Osteoblast (primary cell): ENCODE measurements at regions not wholly inside any gene's neighbourhood (a gene's known extent, or its start where the extent isn't known, plus 50 kb on each side); places are given as distances from the start of the nearest gene placed in this dataset.

Experiments used
- DNase-seq: peaks from one replicate; pipeline ENCODE4 v3.0.0; 2011; ENCODE audit warnings: low spot score, mixed read lengths; ENCODE audit not compliant: insufficient read length; ENCODE audit errors: missing footprints
- H2AFZ ChIP-seq: 2 replicates; pipeline ENCODE4 v1.6.0; 2011; ENCODE audit warnings: mild to moderate bottlenecking, low read length
- H3K27ac ChIP-seq: 2 replicates; pipeline ENCODE4 v1.5.1; 2011; ENCODE audit warnings: mild to moderate bottlenecking, low read depth, low read length, moderate library complexity
- H3K27me3 ChIP-seq: 2 replicates; pipeline ENCODE4 v1.6.0; 2012; ENCODE audit warnings: mild to moderate bottlenecking, control low read depth, inconsistent platforms, low read length, moderate library complexity; ENCODE audit not compliant: insufficient read depth
- H3K36me3 ChIP-seq: 2 replicates; pipeline ENCODE4 v1.5.1; 2011; ENCODE audit warnings: mild to moderate bottlenecking, low read length, control low read depth, moderate library complexity; ENCODE audit not compliant: insufficient read depth
- H3K4me1 ChIP-seq: 2 replicates; pipeline ENCODE4 v1.5.1; 2011; ENCODE audit warnings: mild to moderate bottlenecking, low read length, control low read depth, moderate library complexity; ENCODE audit not compliant: insufficient read depth
- H3K4me2 ChIP-seq: 2 replicates; pipeline ENCODE4 v1.6.0; 2011; ENCODE audit warnings: mild to moderate bottlenecking, low read length; ENCODE audit not compliant: insufficient read depth
- H3K4me3 ChIP-seq: fragments of 200-600 bp; sonication (generic); 3 replicates; pipeline ENCODE4 v1.5.1; 2012; ENCODE audit warnings: mild to moderate bottlenecking, low read length, inconsistent platforms; ENCODE audit not compliant: insufficient read depth
- H3K79me2 ChIP-seq: 2 replicates; pipeline ENCODE4 v1.6.0; 2012; ENCODE audit warnings: mild to moderate bottlenecking, low read length, control low read depth, inconsistent platforms; ENCODE audit not compliant: insufficient read depth
- H3K9me3 ChIP-seq: 2 replicates; pipeline ENCODE4 v1.5.1; 2011; ENCODE audit warnings: low read depth, low read length, control low read depth
- H4K20me1 ChIP-seq: 2 replicates; pipeline ENCODE4 v1.6.0; 2012; ENCODE audit warnings: mild to moderate bottlenecking, low read length, control low read depth; ENCODE audit not compliant: insufficient read depth
- CTCF ChIP-seq: IDR thresholded peaks from 2 replicates; pipeline ENCODE4 v1.5.1; 2011; ENCODE audit warnings: mild to moderate bottlenecking, low read depth, low read length, moderate library complexity; ENCODE audit errors: extremely low read depth

GRCh38 chr14:58969951-58970751 lies 218.3 kb upstream of the DAAM1 start:
- peak; percentile 66 for DNase-seq

GRCh38 chr14:58972233-58973017 lies 216.0 kb upstream of the DAAM1 start:
- H4K20me1 ChIP-seq, result no peaks in the 10 kb centered on the region
- no peak overlapping the region for H2AFZ ChIP-seq
- no peak overlapping the region for H3K4me3 ChIP-seq
- no peaks in the 10 kb centered on the region for H3K79me2 ChIP-seq
- no peak for TF ChIP-seq CTCF
- H3K9me3 ChIP-seq, result no peaks in the 10 kb centered on the region
- no peaks in the 10 kb centered on the region for H3K27me3 ChIP-seq
- no peaks in the 10 kb centered on the region for H3K36me3 ChIP-seq
- H3K4me2 ChIP-seq, result no peak overlapping the region
- H3K4me1 ChIP-seq, result no peaks in the 10 kb centered on the region
- DNase-seq, result no peak
- H3K27ac ChIP-seq, result no peak overlapping the region

More at GRCh38 chr14:58969951-58970751, 218.3 kb upstream of the DAAM1 start:
- Histone ChIP-seq H3K4me3 (no peak overlapping the region), H3K4me2 (no peak overlapping the region), H3K4me1 (no peaks in the 10 kb centered on the region), H3K79me2 (no peaks in the 10 kb centered on the region), H3K9me3 (no peaks in the 10 kb centered on the region), H3K27ac (no peak overlapping the region), H3K27me3 (no peaks in the 10 kb centered on the region), H3K36me3 (no peaks in the 10 kb centered on the region), H2AFZ (peak overlapping the region; percentile 75), H4K20me1 (no peaks in the 10 kb centered on the region)
- TF ChIP-seq CTCF, result no peak

GRCh38 chr14:58977366-58977765 lies 211.1 kb upstream of the DAAM1 start:
- no peaks in the 10 kb centered on the region for H3K9me3 ChIP-seq
- no peak overlapping the region for H2AFZ ChIP-seq
- DNase-seq, result no peak

More at GRCh38 chr14:58977366-58977765, 211.1 kb upstream of the DAAM1 start:
- Histone ChIP-seq H3K27me3 (no peaks in the 10 kb centered on the region), H3K36me3 (no peaks in the 10 kb centered on the region), H3K4me2 (no peak overlapping the region), H3K4me3 (no peak overlapping the region), H3K79me2 (no peaks in the 10 kb centered on the region), H3K27ac (no peak overlapping the region), H3K4me1 (no peaks in the 10 kb centered on the region), H4K20me1 (no peaks in the 10 kb centered on the region)
- TF ChIP-seq CTCF, result no peak
